H1 (cell line): ENCODE measurements at regions not wholly inside any gene's neighbourhood (a gene's known extent, or its start where the extent isn't known, plus 50 kb on each side); places are given as distances from the start of the nearest gene placed in this dataset.

Experiments used
- RNF2 ChIP-seq: fragments of 200-900, 300-1000 bp; sonication (generic); IDR thresholded peaks from 2 replicates; pipeline ENCODE4 v1.7.1; 2016; ENCODE audit warnings: borderline replicate concordance, low read depth, mild to moderate bottlenecking, antibody characterized with exemption, low read length; ENCODE audit not compliant: poor library complexity, severe bottlenecking; ENCODE audit errors: missing control alignments
- SRF ChIP-seq: IDR thresholded peaks from 2 replicates; pipeline ENCODE4 v1.6.1; 2011; ENCODE audit warnings: mild to moderate bottlenecking, low read depth, low read length, moderate library complexity

DNA sequence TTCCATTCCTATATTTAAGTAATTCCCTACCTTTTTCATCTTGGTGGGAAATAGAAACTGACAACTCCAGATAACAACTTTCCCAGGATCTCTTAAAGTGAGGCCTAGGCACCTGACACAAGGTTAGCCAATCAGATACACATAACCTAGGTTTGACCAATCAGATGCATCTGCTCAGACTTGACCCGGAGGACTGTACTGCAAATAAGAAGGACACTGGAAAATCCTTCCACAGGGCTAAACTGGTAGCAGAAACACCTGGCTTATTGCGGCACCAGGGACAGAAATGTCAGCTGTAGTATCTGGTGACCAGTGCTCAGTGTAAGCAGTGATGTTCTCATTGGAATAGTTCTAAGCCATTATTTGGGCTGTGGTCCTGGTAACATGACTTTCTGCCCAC lies 204.5 kb upstream of the SLCO3A1 start (continued):
- TF ChIP-seq SRF (no peak), RNF2 (no peak)
